Heart left ventricle (tissue), 13 donors: ENCODE measurements at regions not wholly inside any gene's neighbourhood (a gene's known extent, or its start where the extent isn't known, plus 50 kb on each side); places are given as distances from the start of the nearest gene placed in this dataset.

Experiments used
- CTCF ChIP-seq, 12 donors: fragments of 200-600 bp; sonication (generic) in 4 of 12; IDR thresholded peaks; one replicate each; pipeline versions ENCODE4 v1.5.0 to v1.8.0; 2018 to 2022; ENCODE audit warnings: antibody characterized with exemption in 12 of 12, mild to moderate bottlenecking in 5 of 12
- POLR2A ChIP-seq, 2 donors: fragments of 450-650 bp; IDR thresholded peaks; one replicate each; pipeline ENCODE4 v1.6.1; 2017; ENCODE audit warnings: antibody characterized with exemption in 2 of 2, mild to moderate bottlenecking in 2 of 2, moderate library complexity in 2 of 2
- donor health status: ischemic (EF 13 %, LVEDD 7.1; RV severe dilation, severe dysfunction).
- donor health status: DM: no; HTN: yes; CAD: no.
- donor health status: DM: no; HTN: no; CAD: no.
- donor health status: ischemic (EF 25% LVEDD 6.9; RV normal size, moderate dysfunction).
- donor health status: ischemic (EF 25% LVEDD 5.7; RV mildly dilated, moderate dysfunction).
- donor health status: ischemic (EF 35%, LVEDD 5.7; RV mildly dilated, moderate dysfunction).
- donor health status: nonischemic (EF 11% LVEDD 7.7; RV severe dilation, severe dysfunction).
- donor health status: DM: yes; HTN: yes; CAD: no.
- donor health status: PGD.
- donor health status: ischemic (EF 29% LVEDD 5.4; RV normal size, mild dysfunction).
- donor health status: nonischemic (EF 23%, LVEDD 6.1; RV moderate dilation, normal function).

DNA sequence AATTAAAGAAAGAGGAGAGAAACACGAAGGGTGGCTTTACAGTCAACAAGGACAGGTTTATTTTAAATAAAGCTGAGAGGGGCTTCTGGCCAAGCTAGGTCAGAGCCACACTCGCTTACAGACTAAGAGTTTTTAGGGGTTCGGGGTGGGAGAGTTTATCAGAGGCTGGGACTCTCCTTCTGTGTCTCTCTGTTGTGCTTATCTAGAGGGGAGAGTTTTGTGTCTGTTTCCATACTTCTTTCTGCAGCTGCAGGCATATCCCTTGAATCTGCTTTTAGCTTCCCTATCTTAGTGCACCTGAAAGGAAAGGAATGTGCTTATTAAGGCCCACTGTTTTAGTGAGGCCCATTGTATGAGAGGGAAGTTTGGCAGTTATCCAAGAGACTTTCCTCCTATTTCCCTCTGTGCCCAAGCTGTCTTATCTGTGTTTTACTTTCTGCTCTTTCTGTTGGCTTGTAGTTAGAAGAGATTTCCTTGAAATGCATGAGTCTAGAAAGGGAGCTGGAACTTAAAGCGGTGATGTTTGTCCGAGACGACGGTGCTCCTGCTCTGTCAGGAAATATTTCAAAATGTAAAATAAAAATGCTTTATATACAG is 275.3 kb downstream of the KCTD12 start:
- TF ChIP-seq CTCF (IDR thresholded peaks at IDR 0.05) (no peak), POLR2A (IDR thresholded peaks at IDR 0.05) (no peak)
